ENCODE measurements at regions not wholly inside any gene's neighbourhood (a gene's known extent, or its start where the extent isn't known, plus 50 kb on each side); places are given as distances from the start of the nearest gene placed in this dataset.

DNA sequence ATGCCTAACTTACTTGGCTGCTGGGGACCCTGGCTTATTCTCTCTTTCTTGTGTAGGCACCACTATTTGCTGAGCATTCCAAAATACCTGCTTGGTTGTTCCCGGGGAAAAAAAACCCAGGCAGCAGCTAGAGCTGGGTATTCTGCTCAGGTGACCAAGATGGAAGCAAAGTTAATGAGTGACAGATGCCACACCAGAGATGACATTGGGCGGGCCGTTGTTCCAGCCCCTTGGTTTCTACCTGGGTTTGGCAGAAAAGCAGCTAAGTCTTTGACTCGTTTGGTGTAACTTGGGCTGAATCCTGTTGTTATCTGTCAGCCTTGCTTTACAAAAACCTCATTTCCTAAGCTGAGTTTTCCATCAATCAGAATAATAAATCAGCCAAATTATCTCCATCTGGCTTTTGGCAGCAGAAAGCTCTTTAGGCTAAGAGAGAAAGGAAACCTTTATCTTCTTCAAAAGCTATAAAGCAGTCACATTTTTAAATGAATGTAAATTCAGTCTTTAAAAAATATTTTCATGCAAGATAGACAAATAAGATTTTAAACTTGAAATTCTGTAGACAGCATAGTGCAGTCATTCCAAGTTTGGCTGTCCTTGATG is 202.0 kb upstream of the GMDS start:
- intact Hi-C loops (cut with DNase I), result loop anchor here (10.0 kb wide), 1 partner anchor 853 kb away; no protein-coding TSS in a partner anchor
- DNase-seq (no peak), ATAC-seq (ENCODE audit: poor library complexity) (no peak)

DNA sequence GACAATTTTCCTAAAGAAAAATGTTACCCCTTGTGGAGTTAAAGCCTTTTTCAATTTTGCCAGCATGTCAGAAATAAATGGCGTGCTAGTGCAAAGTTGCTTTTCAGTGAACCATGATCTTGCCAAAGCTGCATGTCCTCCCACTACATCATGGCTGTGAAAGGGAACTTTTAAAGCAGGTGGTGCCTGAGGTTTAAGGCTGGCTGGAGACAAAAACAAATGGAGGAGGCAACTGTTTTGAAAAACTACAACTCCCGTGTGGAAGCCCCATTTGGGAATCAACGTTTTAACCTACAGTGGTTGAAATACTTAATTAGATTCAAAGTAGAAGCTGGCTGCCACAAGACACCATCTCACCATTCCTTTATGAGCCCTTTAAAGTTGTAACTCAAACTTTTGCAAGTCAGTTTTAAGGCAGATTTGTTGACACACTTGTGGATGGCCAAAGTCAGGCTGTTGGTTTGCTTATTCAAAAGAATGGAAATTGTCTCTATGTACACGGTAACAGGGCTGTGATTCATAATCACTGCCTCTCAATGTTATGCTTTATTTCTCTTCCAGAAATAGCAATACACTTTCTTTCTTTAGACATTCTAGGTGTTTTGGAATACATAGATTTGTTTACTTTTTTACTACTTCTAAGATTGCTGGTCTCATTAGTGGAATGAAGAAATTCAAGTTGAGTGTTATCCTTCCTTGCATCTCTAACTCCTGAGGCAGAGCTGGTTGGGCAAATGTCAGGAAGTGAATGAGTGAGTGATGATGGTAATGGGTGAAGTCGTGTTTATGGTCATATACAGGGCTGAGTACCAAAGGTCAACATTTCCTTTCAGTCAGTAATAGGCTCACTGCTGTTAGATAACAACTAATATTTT is 196.4 kb upstream of the GMDS start:
- intact Hi-C loops (cut with DNase I), result loop anchor here (10.0 kb wide), 1 partner anchor 847 kb away; no protein-coding TSS in a partner anchor
- ATAC-seq (ENCODE audit: poor library complexity), result no peak
- DNase-seq, result no peak

- intact Hi-C loops (cut with DNase I), result loop anchor here (10.0 kb wide), 1 partner anchor 846 kb away; no protein-coding TSS in a partner anchor
- ATAC-seq (ENCODE audit: poor library complexity) (no peak), DNase-seq (no peak)
Measured at GRCh38 chr6:2440516-2440915, 195.1 kb upstream of the GMDS start.

DNA sequence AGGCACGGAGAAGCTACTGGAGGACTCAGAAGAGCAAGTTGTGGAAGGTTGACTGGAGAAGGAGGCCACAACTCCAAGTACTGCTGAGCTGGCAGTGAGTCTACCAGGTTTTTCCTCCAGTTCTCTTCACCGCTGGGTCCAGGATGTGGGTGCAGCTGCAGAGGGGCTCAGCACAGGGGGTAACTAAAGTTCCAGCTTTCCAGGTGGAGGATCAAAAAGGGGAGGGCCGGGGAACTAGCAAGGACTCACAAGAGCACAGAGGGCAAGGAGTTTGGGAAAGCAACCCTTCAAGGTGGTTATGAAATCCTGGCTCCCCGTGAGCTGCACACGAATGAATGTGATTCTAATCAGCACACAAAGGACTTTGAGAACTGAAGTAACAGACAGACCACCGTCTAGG is 194.2 kb upstream of the GMDS start:
- no peak for DNase-seq
- intact Hi-C loops (cut with DNase I), result loop anchor here (10.0 kb wide), 1 partner anchor 845 kb away; no protein-coding TSS in a partner anchor
- ATAC-seq (ENCODE audit: poor library complexity), result no peak

DNA sequence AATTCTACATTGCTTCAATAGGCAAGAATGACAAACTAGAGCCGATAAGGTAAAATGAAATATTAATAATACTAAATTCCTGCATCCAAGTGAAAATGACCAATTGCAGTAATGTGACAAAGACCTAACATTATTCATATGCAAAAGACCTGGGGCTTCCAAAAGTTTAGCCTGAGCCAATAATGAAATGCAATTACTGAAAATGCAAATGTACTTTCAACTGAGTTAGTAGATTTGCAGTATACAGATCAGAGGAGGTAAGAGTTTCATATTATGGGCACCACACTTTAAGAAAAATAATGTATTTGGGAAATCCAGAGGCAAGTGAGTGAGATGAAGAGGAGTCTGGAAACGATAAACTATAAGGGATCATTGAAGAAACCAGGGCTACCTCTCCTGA is 193.7 kb upstream of the GMDS start:
- intact Hi-C loops (cut with DNase I), result no loop called here
- ATAC-seq (ENCODE audit: poor library complexity), result no peak
- no peak for DNase-seq

GRCh38 chr6:2436410-2437154 is 191.2 kb upstream of the GMDS start:
- intact Hi-C loops (cut with DNase I), result no loop called here
- DNase-seq (no peak), ATAC-seq (ENCODE audit: poor library complexity) (no peak)

GRCh38 chr6:2435323-2435722 is 189.9 kb upstream of the GMDS start:
- ATAC-seq (ENCODE audit: poor library complexity) (no peak), DNase-seq (no peak)
- intact Hi-C loops (cut with DNase I), result no loop called here

DNA sequence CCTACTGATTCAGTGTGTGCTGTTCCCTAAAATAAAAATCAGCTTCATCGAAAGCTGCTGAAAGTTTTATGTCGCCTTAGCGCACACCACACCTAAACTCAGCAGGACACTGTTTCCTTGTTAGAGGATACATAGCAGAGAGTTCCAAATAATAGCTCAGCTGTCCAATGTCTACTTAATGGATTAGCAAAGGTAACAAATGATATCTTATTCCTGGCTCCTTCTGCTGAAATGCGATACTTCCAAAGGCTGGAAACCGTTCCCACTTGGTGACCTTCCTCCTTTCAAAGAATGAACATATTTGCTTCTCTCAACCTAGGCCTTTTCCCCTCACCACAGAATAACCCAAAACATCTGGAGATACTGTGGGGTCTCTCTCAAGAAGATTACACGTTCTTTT is 189.5 kb upstream of the GMDS start:
- no peak for ATAC-seq (ENCODE audit: poor library complexity)
- intact Hi-C loops (cut with DNase I), result no loop called here
- DNase-seq, result no peak

- ATAC-seq (ENCODE audit: poor library complexity), result no peak
- intact Hi-C loops (cut with DNase I), result no loop called here
- DNase-seq, result no peak
Measured at GRCh38 chr6:2434116-2434515, 188.7 kb upstream of the GMDS start.

DNA sequence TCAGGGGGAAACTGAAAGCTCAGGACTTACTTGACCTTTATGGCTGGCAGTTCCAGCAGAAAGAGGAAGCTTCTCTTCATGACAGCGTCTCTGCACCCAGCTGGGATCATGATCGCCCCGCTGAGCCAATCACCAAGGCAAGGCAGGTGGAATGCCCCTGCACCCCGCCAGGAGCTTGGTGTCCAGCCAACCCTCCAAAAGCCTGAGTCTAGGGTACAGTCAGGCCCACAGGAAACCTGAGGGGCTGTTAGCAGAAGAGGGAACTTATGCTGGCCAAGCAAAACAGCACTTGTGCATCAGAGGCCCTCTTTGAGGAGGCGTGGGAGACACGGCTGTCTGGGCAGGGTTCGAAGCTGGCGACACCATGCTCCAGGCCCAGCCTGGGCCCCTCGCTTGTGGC is 188.3 kb upstream of the GMDS start:
- ATAC-seq (ENCODE audit: poor library complexity), result no peak
- intact Hi-C loops (cut with DNase I), result no loop called here
- no peak for DNase-seq

GRCh38 chr6:2433266-2433665 is 187.9 kb upstream of the GMDS start:
- DNase-seq (no peak), ATAC-seq (ENCODE audit: poor library complexity) (no peak)
- intact Hi-C loops (cut with DNase I), result no loop called here

- ATAC-seq (ENCODE audit: poor library complexity) (no peak), DNase-seq (no peak)
- intact Hi-C loops (cut with DNase I), result no loop called here
Measured at GRCh38 chr6:2432292-2432691, 186.9 kb upstream of the GMDS start.

DNA sequence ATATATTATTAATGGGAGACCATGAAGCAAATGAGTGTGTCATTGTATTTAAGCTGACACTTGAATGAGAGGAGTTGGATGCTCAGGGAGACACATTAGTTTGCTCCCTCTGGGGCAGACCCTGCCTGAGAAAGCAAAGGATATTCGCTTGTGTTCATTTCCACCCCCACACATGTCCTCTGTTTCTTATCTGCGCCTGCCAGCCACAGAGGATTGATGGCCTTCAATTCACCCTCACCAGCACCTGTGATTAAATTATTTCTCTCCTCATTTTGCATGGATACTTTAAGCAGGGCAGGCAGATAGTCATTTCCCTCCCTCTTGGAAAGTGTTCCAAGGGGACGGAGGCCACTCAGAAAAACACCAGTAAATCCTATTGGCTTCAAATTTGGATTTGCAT is 185.2 kb upstream of the GMDS start:
- intact Hi-C loops (cut with DNase I), result no loop called here
- ATAC-seq (ENCODE audit: poor library complexity), result no peak
- DNase-seq, result no peak

DNA sequence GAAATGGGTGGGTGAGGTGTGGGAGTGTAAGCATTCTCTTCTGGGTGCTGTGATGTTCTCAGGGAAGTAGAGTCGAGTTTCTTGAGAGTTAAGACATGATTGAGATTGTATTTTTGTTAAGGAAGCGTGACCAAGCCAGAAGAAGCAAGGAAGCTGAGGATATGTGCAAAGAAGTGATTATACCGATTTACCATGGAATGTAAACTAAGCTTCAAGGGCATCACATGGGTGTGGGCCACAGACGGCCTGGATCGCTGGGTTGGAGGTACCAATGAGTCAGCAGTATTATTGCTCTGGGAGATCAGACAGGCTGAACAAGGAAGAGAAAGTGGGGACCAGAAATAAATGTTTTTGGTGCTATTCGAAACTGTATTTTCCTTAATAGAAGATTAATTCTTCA is 184.1 kb upstream of the GMDS start:
- DNase-seq, result no peak
- intact Hi-C loops (cut with DNase I), result no loop called here
- ATAC-seq (ENCODE audit: poor library complexity), result no peak

GRCh38 chr6:2429032-2429431 is 183.6 kb upstream of the GMDS start:
- no peak for ATAC-seq (ENCODE audit: poor library complexity)
- no peak for DNase-seq
- intact Hi-C loops (cut with DNase I), result no loop called here

DNA sequence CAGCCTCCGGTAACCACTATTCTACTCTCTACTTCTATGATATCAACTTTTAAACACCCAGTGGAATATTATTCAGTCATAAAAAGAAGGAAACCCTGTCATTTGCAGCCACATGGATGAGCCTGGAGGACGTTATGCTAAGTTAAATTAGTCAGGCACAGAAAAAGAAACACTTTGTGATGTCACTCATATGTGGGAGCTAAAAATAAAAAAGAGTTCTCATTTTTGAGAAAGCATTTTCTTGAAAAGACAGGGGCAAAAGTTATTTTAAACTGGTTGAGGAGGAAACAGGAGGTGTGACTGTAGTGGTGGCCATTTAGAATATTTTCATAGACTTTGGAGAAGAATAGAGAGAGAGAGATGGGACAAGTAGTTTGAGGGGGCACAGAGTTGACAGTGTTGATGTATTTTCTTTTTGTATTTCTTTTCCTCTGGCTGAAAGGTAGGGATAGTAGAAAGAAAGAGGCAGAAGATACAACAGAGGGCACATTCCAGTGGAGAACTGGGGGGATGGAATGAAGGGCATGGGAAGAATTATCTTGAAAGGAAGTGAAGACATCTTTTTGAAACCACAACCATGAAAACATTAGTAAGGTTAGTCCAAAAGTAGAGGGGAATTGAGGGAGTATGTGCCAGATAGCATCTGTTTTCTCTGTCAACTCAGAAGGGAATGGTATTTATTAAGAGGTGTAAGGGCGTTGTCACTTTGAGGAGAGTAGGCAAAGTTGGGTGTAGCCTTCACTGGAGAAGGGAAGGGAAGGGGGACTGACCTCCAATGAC is 181.3 kb upstream of the GMDS start:
- no peak for ATAC-seq (ENCODE audit: poor library complexity)
- DNase-seq, result no peak
- intact Hi-C loops (cut with DNase I), result no loop called here

GRCh38 chr6:2416128-2416712 is 170.8 kb upstream of the GMDS start:
- no peak for ATAC-seq (ENCODE audit: poor library complexity)
- intact Hi-C loops (cut with DNase I), result no loop called here
- no peak for DNase-seq

GRCh38 chr6:2414885-2415547 is 169.6 kb upstream of the GMDS start:
- intact Hi-C loops (cut with DNase I), result no loop called here
- no peak for ATAC-seq (ENCODE audit: poor library complexity)

More at GRCh38 chr6:2414885-2415547, 169.6 kb upstream of the GMDS start:
- no peak for DNase-seq
